Stomach (tissue), 8 donors: ENCODE measurements at regions not wholly inside any gene's neighbourhood (a gene's known extent, or its start where the extent isn't known, plus 50 kb on each side); places are given as distances from the start of the nearest gene placed in this dataset.
A peak's percentile ranks its signal among the peaks of the same experiment; 100 is the strongest.

Experiments used
- DNase-seq, 2 donors: peaks; one replicate each; pipeline versions ENCODE4 v3.0.0 to v3.0.0-alpha.2; 2013 to 2019
- H3K27ac ChIP-seq, 5 donors: fragments of 200-600 bp in 4 of 5; sonication (generic) in 4 of 5; one replicate each; pipeline ENCODE4 v1.5.1; 2013 to 2019; ENCODE audit warnings: mild to moderate bottlenecking in 1 of 5, moderate library complexity in 1 of 5
- H3K27me3 ChIP-seq, 3 donors: fragments of 200-600 bp; sonication (generic); one replicate each; pipeline ENCODE4 v1.5.1; 2017 to 2019; ENCODE audit warnings: mixed run types in 1 of 3
- H3K36me3 ChIP-seq, 4 donors: fragments of 200-600 bp; sonication (generic); 1 replicate in 3 of 4; 2 replicates in 1 of 4; pipeline ENCODE4 v1.5.1; 2016 to 2019
- H3K4me1 ChIP-seq, 4 donors: fragments of 200-600 bp; sonication (generic); one replicate each; pipeline ENCODE4 v1.5.1; 2016 to 2019
- H3K4me3 ChIP-seq, 4 donors: fragments of 200-600 bp; sonication (generic) in 3 of 4; one replicate each; pipeline ENCODE4 v1.5.1; 2016 to 2019; ENCODE audit warnings: mild to moderate bottlenecking in 1 of 4
- H3K9me3 ChIP-seq, 4 donors: fragments of 200-600 bp; sonication (generic); one replicate each; pipeline ENCODE4 v1.5.1; 2016 to 2019
- EP300 ChIP-seq: sonication (generic); formaldehyde crosslinking; IDR thresholded peaks from one replicate; pipeline ENCODE4 v1.6.1; 2017; ENCODE audit warnings: antibody characterized with exemption
- POLR2A ChIP-seq, 4 donors: fragments of 450-650 bp; IDR thresholded peaks; one replicate each; pipeline ENCODE4 v1.6.1; 2016; ENCODE audit warnings: antibody characterized with exemption in 4 of 4, control low read depth in 2 of 4, mild to moderate bottlenecking in 1 of 4, moderate library complexity in 1 of 4
- POLR2AphosphoS5 ChIP-seq, 3 donors: sonication (generic); formaldehyde crosslinking; IDR thresholded peaks; one replicate each; pipeline ENCODE4 v1.6.1; 2016; ENCODE audit warnings: antibody characterized with exemption in 3 of 3
- whole genome bisulfite sequencing, 5 donors: extraction: QIAGEN DNeasy Blood & Tissue Kit in 3 of 5; methylation state at CpG; one replicate each; pipeline versions ENCODE4 v1.1.5 to v1.1.7; 2013 to 2018; 5-methylcytosine and 5-hydroxymethylcytosine counted together
- intact Hi-C: fragments of 100-400 bp; cut with DNase I; formaldehyde crosslinking; loops from one replicate; pipeline ENCODE4 v1.15.1; 2023; ENCODE audit warnings: low total_unique reads
- TF ChIP-seq, protein P1 (sequence below), 7 experiments: fragments of 450-650 bp in 4 of 7; fragments of 200-600 bp in 3 of 7; sonication (generic) in 3 of 7; IDR thresholded peaks; one replicate each; pipeline ENCODE4 v1.5.1; 2016 to 2019; ENCODE audit warnings: antibody characterized with exemption in 7 of 7, control low read depth in 2 of 7, mild to moderate bottlenecking in 1 of 7
- donor health status: healthy with polysubstance abuse.
- donor health status: Bipolar disorder and iron deficiency.
- donor health status: healthy.

DNA sequence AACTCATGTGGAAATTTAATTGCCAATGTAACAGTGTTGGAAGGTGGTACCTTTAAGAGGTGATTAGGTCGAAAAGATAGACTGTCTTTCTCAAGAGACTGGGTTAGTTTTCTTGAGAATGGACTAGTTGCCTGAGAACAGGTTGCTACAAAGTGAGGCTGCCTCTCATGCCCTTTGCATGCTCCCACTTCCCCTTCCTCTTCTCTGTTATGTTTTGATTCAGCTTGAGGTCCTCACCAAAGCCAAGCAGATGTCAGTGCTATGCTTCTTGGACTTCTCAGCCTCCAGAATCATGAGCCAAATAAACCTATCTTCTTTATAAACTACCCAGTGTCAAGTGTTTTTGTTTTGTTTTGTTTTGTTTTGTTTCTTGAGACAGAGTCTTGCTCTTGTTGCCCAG is 187.0 kb upstream of the RUNX1 start:
- H3K27ac ChIP-seq = no peak overlapping the region
- intact Hi-C loops = no loop called here
- TF ChIP-seq POLR2AphosphoS5 (IDR thresholded peaks at IDR 0.05) = no peak
- no peak for TF ChIP-seq EP300
- TF ChIP-seq POLR2A (IDR thresholded peaks at IDR 0.05) = no peak
- TF ChIP-seq, protein P1, sequence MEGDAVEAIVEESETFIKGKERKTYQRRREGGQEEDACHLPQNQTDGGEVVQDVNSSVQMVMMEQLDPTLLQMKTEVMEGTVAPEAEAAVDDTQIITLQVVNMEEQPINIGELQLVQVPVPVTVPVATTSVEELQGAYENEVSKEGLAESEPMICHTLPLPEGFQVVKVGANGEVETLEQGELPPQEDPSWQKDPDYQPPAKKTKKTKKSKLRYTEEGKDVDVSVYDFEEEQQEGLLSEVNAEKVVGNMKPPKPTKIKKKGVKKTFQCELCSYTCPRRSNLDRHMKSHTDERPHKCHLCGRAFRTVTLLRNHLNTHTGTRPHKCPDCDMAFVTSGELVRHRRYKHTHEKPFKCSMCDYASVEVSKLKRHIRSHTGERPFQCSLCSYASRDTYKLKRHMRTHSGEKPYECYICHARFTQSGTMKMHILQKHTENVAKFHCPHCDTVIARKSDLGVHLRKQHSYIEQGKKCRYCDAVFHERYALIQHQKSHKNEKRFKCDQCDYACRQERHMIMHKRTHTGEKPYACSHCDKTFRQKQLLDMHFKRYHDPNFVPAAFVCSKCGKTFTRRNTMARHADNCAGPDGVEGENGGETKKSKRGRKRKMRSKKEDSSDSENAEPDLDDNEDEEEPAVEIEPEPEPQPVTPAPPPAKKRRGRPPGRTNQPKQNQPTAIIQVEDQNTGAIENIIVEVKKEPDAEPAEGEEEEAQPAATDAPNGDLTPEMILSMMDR (IDR thresholded peaks at IDR 0.05) = no peak
- peaks cover 0 to 6% (median 3%) of the 10 kb centered on the region in 4 donors for H3K9me3 ChIP-seq
- no peak for DNase-seq
- 82 to 97% (median 93%) methylated on average over 1 of the region's 1 CpG for WGBS, 5 donors
- no peak overlapping the region for H3K4me3 ChIP-seq
- H3K4me1 ChIP-seq = peaks cover 0 to 18% (median 2%) of the 10 kb centered on the region in 4 donors
- H3K36me3 ChIP-seq = no peaks in the 10 kb centered on the region
- no peaks in the 10 kb centered on the region for H3K27me3 ChIP-seq

DNA sequence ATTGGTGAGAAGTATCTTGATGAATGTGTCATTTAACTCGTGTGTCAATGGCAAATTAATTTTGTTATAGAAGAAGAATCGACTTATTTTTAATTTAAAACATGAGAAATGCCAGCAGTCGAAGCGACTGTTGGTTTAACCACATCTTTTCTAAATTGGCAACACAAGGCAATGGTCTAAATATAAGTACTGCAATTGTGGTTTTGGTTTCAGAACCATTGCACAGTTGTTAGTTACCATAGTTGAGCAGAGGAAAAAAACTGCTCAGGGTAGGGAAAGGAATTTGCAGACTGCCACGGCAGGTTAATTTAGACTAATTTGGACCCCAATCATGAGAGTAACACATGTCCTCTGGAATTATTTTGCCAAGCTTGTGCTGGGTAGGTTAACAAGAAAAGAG is 185.6 kb upstream of the RUNX1 start:
- TF ChIP-seq EP300 (no peak), POLR2AphosphoS5 (IDR thresholded peaks at IDR 0.05) (no peak), POLR2A (IDR thresholded peaks at IDR 0.05) (no peak)
- TF ChIP-seq, protein P1 (IDR thresholded peaks at IDR 0.05) = no peak
- Histone ChIP-seq H3K27ac (no peak overlapping the region), H3K4me3 (no peak overlapping the region), H3K9me3 (peaks cover 0 to 6% (median 3%) of the 10 kb centered on the region in 4 donors), H3K27me3 (no peaks in the 10 kb centered on the region), H3K36me3 (no peaks in the 10 kb centered on the region), H3K4me1 (peaks cover 0 to 18% (median 2%) of the 10 kb centered on the region in 4 donors)
- intact Hi-C loops = no loop called here
- WGBS, 5 donors = 58 to 80% (median 73%) methylated on average over 5 of the region's 5 CpGs
- DNase-seq = no peak

DNA sequence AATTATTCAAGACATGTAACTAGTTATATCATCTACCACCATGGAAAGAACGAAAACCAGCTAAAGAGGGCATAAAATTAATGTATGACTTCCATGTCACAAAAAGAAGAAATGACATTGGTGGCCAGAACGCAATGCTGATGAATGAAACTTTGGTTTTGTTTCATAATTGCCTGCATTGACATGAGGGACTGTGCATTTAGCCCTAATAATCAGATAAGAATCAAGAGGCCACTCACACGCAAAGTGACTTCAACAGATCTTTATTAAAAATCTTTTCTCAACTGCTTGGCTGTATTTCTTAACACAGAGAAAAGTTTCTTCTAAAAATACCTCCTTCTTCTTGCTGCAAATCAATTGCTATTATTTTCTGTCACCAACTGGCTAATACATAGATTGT is 184.7 kb upstream of the RUNX1 start:
- TF ChIP-seq POLR2A (IDR thresholded peaks at IDR 0.05) (no peak), EP300 (no peak), POLR2AphosphoS5 (IDR thresholded peaks at IDR 0.05) (no peak)
- TF ChIP-seq, protein P1 (IDR thresholded peaks at IDR 0.05) = no peak
- intact Hi-C loops = no loop called here
- no peaks in the 10 kb centered on the region for H3K27me3 ChIP-seq
- no peaks in the 10 kb centered on the region for H3K36me3 ChIP-seq
- H3K4me3 ChIP-seq = no peak overlapping the region
- peaks cover 0 to 18% (median 2%) of the 10 kb centered on the region in 4 donors for H3K4me1 ChIP-seq
- H3K9me3 ChIP-seq = peaks cover 0 to 6% (median 3%) of the 10 kb centered on the region in 4 donors
- WGBS, 5 donors = 93 to 95% (median 95%) methylated on average over 3 of the region's 3 CpGs
- no peak for DNase-seq
- H3K27ac ChIP-seq = no peak overlapping the region

DNA sequence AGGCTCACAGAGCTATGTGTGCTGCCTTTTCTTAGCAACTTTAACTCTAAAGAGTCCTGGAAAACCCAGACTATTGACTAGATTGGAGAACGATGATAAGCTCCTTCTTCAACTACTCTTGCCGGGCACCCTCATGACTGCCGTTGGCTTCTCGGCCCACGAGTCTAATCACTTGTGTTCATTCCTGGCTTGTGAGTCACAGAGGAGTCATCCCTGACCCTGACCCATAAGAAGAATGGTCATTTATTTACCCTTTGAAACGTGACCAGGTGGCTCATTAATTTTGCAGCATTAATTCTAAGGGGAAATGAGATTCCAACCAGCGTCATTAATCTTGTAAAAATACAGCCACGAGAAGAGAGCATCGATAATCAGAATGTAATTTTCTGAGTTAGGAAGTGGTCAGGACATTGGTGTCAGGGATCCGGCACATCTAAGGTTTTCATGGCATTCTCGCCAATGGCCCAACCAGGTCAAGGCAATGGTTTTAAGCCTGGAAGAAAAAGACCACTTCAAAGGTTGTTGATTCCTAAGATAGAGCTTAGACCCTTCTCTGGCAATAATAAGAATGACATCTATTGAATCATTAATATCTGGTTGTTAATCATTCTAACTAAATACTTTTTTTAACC is 183.6 kb upstream of the RUNX1 start:
- Histone ChIP-seq H3K36me3 (no peaks in the 10 kb centered on the region), H3K4me1 (peaks cover 0 to 15% (median 2%) of the 10 kb centered on the region in 4 donors), H3K27me3 (no peaks in the 10 kb centered on the region), H3K4me3 (no peak overlapping the region), H3K27ac (no peak overlapping the region), H3K9me3 (peaks cover 0 to 6% (median 3%) of the 10 kb centered on the region in 4 donors)
- intact Hi-C loops = no loop called here
- peak in 1 of 2 donors; percentile 59 for DNase-seq
- 35 to 54% (median 43%) methylated on average over 11 of the region's 11 CpGs for WGBS, 5 donors
- peak in 2 of 3 donors; percentile 19 to 80 for TF ChIP-seq POLR2AphosphoS5 (IDR thresholded peaks at IDR 0.05)
- TF ChIP-seq, protein P1 (IDR thresholded peaks at IDR 0.05) = no peak
